B cell (primary cell): ENCODE measurements at regions not wholly inside any gene's neighbourhood (a gene's known extent, or its start where the extent isn't known, plus 50 kb on each side); places are given as distances from the start of the nearest gene placed in this dataset.

Experiments
- ATAC-seq: fragments of 200-7000 bp; cut with Tn5 transposase; one replicate; pipeline ENCODE4 v1.10.0; 2021; ENCODE audit warnings: low read depth, mild to moderate bottlenecking, moderate number of reproducible peaks, moderate library complexity
- CTCF ChIA-PET: fragments of 350-600 bp; sonication (Branson Sonifier 250); formaldehyde crosslinking; loops from one replicate; lab custom pipeline; 2021; ENCODE audit warnings: antibody characterized with exemption, inconsistent platforms; lab: Charles Lee
- POLR2A ChIA-PET: fragments of 350-600 bp; sonication (Branson Sonifier 250); formaldehyde crosslinking; loops from one replicate; lab custom pipeline; 2021; ENCODE audit warnings: antibody characterized with exemption; lab: Charles Lee
- DNase-seq: peaks from one replicate; pipeline ENCODE4 v3.0.0; 2013
- H2AFZ ChIP-seq: 2 replicates; pipeline ENCODE4 v1.6.1; 2012; ENCODE audit warnings: mild to moderate bottlenecking, low read depth, low read length; ENCODE audit not compliant: insufficient read depth, poor library complexity, severe bottlenecking
- H3K27ac ChIP-seq, 2 donors: 1 replicate in 1 of 2; 2 replicates in 1 of 2; pipeline ENCODE4 v1.5.1; 2012 to 2013; ENCODE audit warnings: low read length in 2 of 2, mild to moderate bottlenecking in 2 of 2, moderate library complexity in 1 of 2
- H3K27me3 ChIP-seq, 4 experiments: fragments of 200-600 bp in 1 of 4; sonication (generic) in 1 of 4; replicated peaks in 1 of 4; 1 replicate in 2 of 4; 2 replicates in 2 of 4; pipeline versions ENCODE4 v1.6.1 to v1.7.0; 2013 to 2016; ENCODE audit warnings: low read length in 3 of 4, mild to moderate bottlenecking in 2 of 4, mixed read lengths in 1 of 4, moderate library complexity in 1 of 4; ENCODE audit not compliant: insufficient read depth in 4 of 4, control insufficient read depth in 3 of 4; ENCODE audit errors: control extremely low read depth in 1 of 4
- H3K36me3 ChIP-seq, 2 experiments: replicated peaks in 1 of 2; 1 replicate in 1 of 2; 2 replicates in 1 of 2; pipeline versions ENCODE4 v1.6.1 to v1.7.1; 2013; ENCODE audit warnings: low read length in 1 of 2; ENCODE audit not compliant: insufficient read depth in 2 of 2, control insufficient read depth in 1 of 2; ENCODE audit errors: control extremely low read depth in 1 of 2, extremely low read depth in 1 of 2
- H3K4me1 ChIP-seq, 2 donors: fragments of 200-600 bp in 1 of 2; sonication (generic) in 1 of 2; 1 replicate in 1 of 2; 2 replicates in 1 of 2; pipeline versions ENCODE4 v1.5.1 to v1.6.1; 2013 to 2017; ENCODE audit warnings: low read length in 2 of 2; ENCODE audit not compliant: control insufficient read depth in 2 of 2, insufficient read depth in 2 of 2
- H3K4me2 ChIP-seq: replicated peaks from 2 replicates; pipeline ENCODE3; 2012; ENCODE audit warnings: mild to moderate bottlenecking, low read depth, low read length; ENCODE audit not compliant: poor library complexity, severe bottlenecking
- H3K4me3 ChIP-seq, 5 experiments: fragments of 200-600 bp in 1 of 5; sonication (generic) in 1 of 5; 1 replicate in 3 of 5; 2 replicates in 2 of 5; pipeline versions ENCODE4 v1.5.1 to v1.7.0; 2011 to 2016; ENCODE audit warnings: low read length in 4 of 5, mild to moderate bottlenecking in 4 of 5, low read depth in 2 of 5, control low read depth in 1 of 5, moderate library complexity in 1 of 5; ENCODE audit not compliant: insufficient read depth in 1 of 5; ENCODE audit errors: control extremely low read depth in 1 of 5, extremely low read depth in 1 of 5
- H3K79me2 ChIP-seq: fragments of 200-600 bp; sonication (generic); one replicate; pipeline ENCODE4 v1.6.0; 2016; ENCODE audit warnings: low read length; ENCODE audit not compliant: control insufficient read depth, insufficient read depth
- H3K9ac ChIP-seq: fragments of 200-600 bp; sonication (generic); 2 replicates; pipeline ENCODE4 v1.6.1; 2017; ENCODE audit warnings: mild to moderate bottlenecking, low read length, moderate library complexity
- H3K9me3 ChIP-seq, 3 donors: one replicate each; pipeline versions ENCODE4 v1.6.1 to v1.7.1; 2013; ENCODE audit warnings: low read length in 2 of 3; ENCODE audit not compliant: control insufficient read depth in 2 of 3, insufficient read depth in 1 of 3; ENCODE audit errors: control extremely low read depth in 1 of 3
- H4K20me1 ChIP-seq: 2 replicates; pipeline ENCODE4 v1.6.0; 2012; ENCODE audit warnings: mild to moderate bottlenecking, low read length; ENCODE audit not compliant: insufficient read depth, control insufficient read depth, poor library complexity, severe bottlenecking
- H3K27ac Mint-ChIP-seq: one replicate; pipeline ENCODE4 v1.8.0; 2021; ENCODE audit warnings: mixed read lengths
- H3K27me3 Mint-ChIP-seq: one replicate; pipeline ENCODE4 v1.8.0; 2021; ENCODE audit warnings: mixed read lengths
- H3K4me1 Mint-ChIP-seq: one replicate; pipeline ENCODE4 v1.8.0; 2021; ENCODE audit warnings: mixed read lengths
- H3K4me3 Mint-ChIP-seq: one replicate; pipeline ENCODE4 v1.8.0; 2021; ENCODE audit warnings: mixed read lengths
- H3K9me3 Mint-ChIP-seq: one replicate; pipeline ENCODE4 v1.8.0; 2022; ENCODE audit warnings: mixed read lengths; ENCODE audit not compliant: insufficient read depth
- EZH2 ChIP-seq: IDR thresholded peaks from 2 replicates; pipeline ENCODE4 v1.6.1; 2012; ENCODE audit warnings: borderline replicate concordance, low read depth, mild to moderate bottlenecking, moderate library complexity, low read length; ENCODE audit not compliant: insufficient read depth, poor library complexity, severe bottlenecking
- WGBS: methylation state at CpG from one replicate; pipeline ENCODE4 v1.1.5; 2013; ENCODE audit warnings: missing lambda C conversion rate; ENCODE audit not compliant: insufficient coverage; 5-methylcytosine and 5-hydroxymethylcytosine counted together
- intact Hi-C: fragments of 100-400 bp; cut with micrococcal nuclease; formaldehyde crosslinking; loops from one replicate; pipeline ENCODE4 v1.10.0; 2022
- TF ChIP-seq, protein P1 (sequence below): fragments of 200-600 bp; IDR thresholded peaks from one replicate; pipeline ENCODE4 v1.8.0; 2022; ENCODE audit warnings: antibody characterized with exemption, mild to moderate bottlenecking

- no peaks in the 10 kb centered on the region for H3K27me3 ChIP-seq
- H3K9me3 ChIP-seq, result peaks cover 0 to 4% (median 0%) of the 10 kb centered on the region in 3 donors
- no peak overlapping the region for H3K27ac Mint-ChIP-seq
- TF ChIP-seq, protein P1, sequence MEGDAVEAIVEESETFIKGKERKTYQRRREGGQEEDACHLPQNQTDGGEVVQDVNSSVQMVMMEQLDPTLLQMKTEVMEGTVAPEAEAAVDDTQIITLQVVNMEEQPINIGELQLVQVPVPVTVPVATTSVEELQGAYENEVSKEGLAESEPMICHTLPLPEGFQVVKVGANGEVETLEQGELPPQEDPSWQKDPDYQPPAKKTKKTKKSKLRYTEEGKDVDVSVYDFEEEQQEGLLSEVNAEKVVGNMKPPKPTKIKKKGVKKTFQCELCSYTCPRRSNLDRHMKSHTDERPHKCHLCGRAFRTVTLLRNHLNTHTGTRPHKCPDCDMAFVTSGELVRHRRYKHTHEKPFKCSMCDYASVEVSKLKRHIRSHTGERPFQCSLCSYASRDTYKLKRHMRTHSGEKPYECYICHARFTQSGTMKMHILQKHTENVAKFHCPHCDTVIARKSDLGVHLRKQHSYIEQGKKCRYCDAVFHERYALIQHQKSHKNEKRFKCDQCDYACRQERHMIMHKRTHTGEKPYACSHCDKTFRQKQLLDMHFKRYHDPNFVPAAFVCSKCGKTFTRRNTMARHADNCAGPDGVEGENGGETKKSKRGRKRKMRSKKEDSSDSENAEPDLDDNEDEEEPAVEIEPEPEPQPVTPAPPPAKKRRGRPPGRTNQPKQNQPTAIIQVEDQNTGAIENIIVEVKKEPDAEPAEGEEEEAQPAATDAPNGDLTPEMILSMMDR, result no peak
- TF ChIP-seq EZH2, result no peak
- H3K27me3 Mint-ChIP-seq, result no peaks in the 10 kb centered on the region
- ATAC-seq, result no peak
- H3K4me3 Mint-ChIP-seq, result no peak overlapping the region
- intact Hi-C loops, result no loop called here
- no peaks in the 10 kb centered on the region for H3K4me1 ChIP-seq
- no peak overlapping the region for H3K27ac ChIP-seq
- no peak overlapping the region for H2AFZ ChIP-seq
- ChIA-PET POLR2A (no interaction called here), CTCF (no interaction called here)
- H3K79me2 ChIP-seq, result no peaks in the 10 kb centered on the region
- no peaks in the 10 kb centered on the region for H3K36me3 ChIP-seq
- no peak overlapping the region for H3K4me3 ChIP-seq
- H3K9ac ChIP-seq, result no peak overlapping the region
- no peaks in the 10 kb centered on the region for H4K20me1 ChIP-seq
- H3K4me1 Mint-ChIP-seq, result no peaks in the 10 kb centered on the region
- no peaks in the 10 kb centered on the region for H3K9me3 Mint-ChIP-seq
- no peak for DNase-seq
- no peak overlapping the region for H3K4me2 ChIP-seq
- WGBS, result 92% methylated on average over 23 of the region's 24 CpGs
Observed at GRCh38 chr16:87227296-87227951, 89.8 kb downstream of the C16orf95 start.

DNA sequence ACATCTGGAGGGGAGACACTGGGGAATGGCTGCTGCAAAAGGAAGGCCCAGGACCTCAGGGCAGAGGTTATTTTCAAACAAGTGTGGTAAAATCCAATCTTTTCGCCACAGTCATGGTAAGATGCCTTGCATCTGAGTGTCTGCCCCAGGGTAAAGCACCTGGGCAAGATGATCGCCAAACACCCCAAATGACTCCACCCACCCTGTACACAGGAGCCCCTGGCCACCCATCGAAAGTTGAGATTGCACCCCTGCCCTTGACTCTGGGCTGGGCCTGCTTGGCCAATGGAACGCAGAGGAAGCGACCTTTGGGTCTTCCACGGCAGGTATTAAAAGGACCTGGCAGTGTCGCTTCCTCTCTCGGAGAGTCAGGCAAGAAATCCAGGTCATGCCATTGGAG is 88.8 kb downstream of the C16orf95 start:
- H3K27ac ChIP-seq, result no peak overlapping the region
- H3K36me3 ChIP-seq, result no peaks in the 10 kb centered on the region
- ChIA-PET POLR2A (no interaction called here), CTCF (no interaction called here)
- no peak for ATAC-seq
- H3K27me3 ChIP-seq, result no peaks in the 10 kb centered on the region
- H4K20me1 ChIP-seq, result no peaks in the 10 kb centered on the region
- no peaks in the 10 kb centered on the region for H3K79me2 ChIP-seq
- H3K4me3 Mint-ChIP-seq, result no peak overlapping the region
- no peak for DNase-seq
- no peaks in the 10 kb centered on the region for H3K4me1 ChIP-seq
- TF ChIP-seq, protein P1, result no peak
- TF ChIP-seq EZH2, result no peak
- no peaks in the 10 kb centered on the region for H3K9me3 Mint-ChIP-seq
- H3K4me2 ChIP-seq, result no peak overlapping the region
- intact Hi-C loops, result no loop called here
- H3K4me1 Mint-ChIP-seq, result no peaks in the 10 kb centered on the region
- no peak overlapping the region for H3K27ac Mint-ChIP-seq
- no peak overlapping the region for H3K9ac ChIP-seq
- 95% methylated on average over 8 of the region's 8 CpGs for WGBS
- no peak overlapping the region for H2AFZ ChIP-seq
- H3K4me3 ChIP-seq, result no peak overlapping the region
- peaks cover 0 to 4% (median 0%) of the 10 kb centered on the region in 3 donors for H3K9me3 ChIP-seq
- H3K27me3 Mint-ChIP-seq, result peaks cover 3% of the 10 kb centered on the region
